SK-N-SH (cell line): ENCODE measurements at regions not wholly inside any gene's neighbourhood (a gene's known extent, or its start where the extent isn't known, plus 50 kb on each side); places are given as distances from the start of the nearest gene placed in this dataset.

Source experiments
- CTCF ChIA-PET: fragments of 300-600, 350-600 bp; formaldehyde crosslinking; extraction: SDS; loops from one replicate; lab custom pipeline; 2021; lab: Yijun Ruan, JAX
- POLR2A ChIA-PET: fragments of 350-600 bp; sonication (Branson Sonifier 250); formaldehyde crosslinking; extraction: SDS; loops from one replicate; lab custom pipeline; 2020; ENCODE audit warnings: antibody characterized with exemption, inconsistent platforms; lab: Yijun Ruan, JAX
- DNase-seq: peaks from one replicate; pipeline ENCODE4 v3.0.0; 2012
- H2AFZ ChIP-seq: fragments of 200-600 bp; sonication (generic); 2 replicates; pipeline ENCODE4 v1.8.1; 2016; ENCODE audit warnings: antibody characterized with exemption, mild to moderate bottlenecking, low read depth
- H3F3A ChIP-seq: fragments of 200-600 bp; sonication (generic); replicated peaks from 2 replicates; pipeline ENCODE3; 2016; ENCODE audit warnings: antibody characterized with exemption, mild to moderate bottlenecking; ENCODE audit not compliant: insufficient read depth
- H3K27ac ChIP-seq, 2 experiments: fragments of 200-500 bp in 1 of 2; fragments of 200-600 bp in 1 of 2; sonication (Bioruptor generic) in 1 of 2; sonication (generic), shearing (Covaris generic) in 1 of 2; 2 replicates each; pipeline versions ENCODE4 v1.5.1 to v1.6.1; 2014 to 2016; ENCODE audit warnings: low read depth in 2 of 2, inconsistent platforms in 1 of 2, low read length in 1 of 2, mild to moderate bottlenecking in 1 of 2, mixed read lengths in 1 of 2
- H3K27me3 ChIP-seq: fragments of 200-600 bp; sonication (generic), shearing (Covaris generic); 2 replicates; pipeline ENCODE4 v1.6.1; 2016; ENCODE audit warnings: mixed run types; ENCODE audit not compliant: insufficient read depth
- H3K36me3 ChIP-seq, 2 experiments: fragments of 200-500 bp in 1 of 2; fragments of 200-600 bp in 1 of 2; sonication (Bioruptor generic) in 1 of 2; sonication (generic) in 1 of 2; replicated peaks in 1 of 2; 2 replicates each; pipeline versions ENCODE3 to v1.5.1; 2014 to 2016; ENCODE audit warnings: low read length in 1 of 2, mild to moderate bottlenecking in 1 of 2; ENCODE audit not compliant: insufficient read depth in 2 of 2, control insufficient read depth in 1 of 2
- H3K4me1 ChIP-seq, 2 experiments: fragments of 200-500 bp in 1 of 2; fragments of 200-600 bp in 1 of 2; sonication (Bioruptor generic) in 1 of 2; sonication (generic), shearing (Covaris generic) in 1 of 2; 2 replicates each; pipeline versions ENCODE4 v1.5.1 to v1.6.1; 2014 to 2016; ENCODE audit warnings: low read depth in 1 of 2, low read length in 1 of 2, mixed run types in 1 of 2; ENCODE audit not compliant: insufficient read depth in 2 of 2, control insufficient read depth in 1 of 2
- H3K4me2 ChIP-seq: fragments of 200-600 bp; sonication (generic), shearing (Covaris generic); 2 replicates; pipeline ENCODE4 v1.6.1; 2017; ENCODE audit warnings: mixed run types
- H3K4me3 ChIP-seq, 2 experiments: fragments of 200-500 bp in 1 of 2; fragments of 200-600 bp in 1 of 2; sonication (Bioruptor generic) in 1 of 2; sonication (generic), shearing (Covaris generic) in 1 of 2; 2 replicates each; pipeline versions ENCODE4 v1.5.1 to v1.8.1; 2014 to 2016; ENCODE audit warnings: low read depth in 2 of 2, inconsistent platforms in 1 of 2, low read length in 1 of 2, mild to moderate bottlenecking in 1 of 2, mixed read lengths in 1 of 2, moderate library complexity in 1 of 2
- H3K79me2 ChIP-seq: fragments of 200-600 bp; sonication (generic); 2 replicates; pipeline ENCODE4 v1.8.1; 2017; ENCODE audit warnings: mild to moderate bottlenecking; ENCODE audit not compliant: insufficient read depth
- H3K9ac ChIP-seq: fragments of 200-600 bp; sonication (generic); 2 replicates; pipeline ENCODE4 v1.6.1; 2017; ENCODE audit warnings: mixed run types
- H3K9me2 ChIP-seq: fragments of 200-600 bp; sonication (generic); 2 replicates; pipeline ENCODE4 v1.6.1; 2017; ENCODE audit warnings: mixed run types
- H3K9me3 ChIP-seq: fragments of 200-600 bp; sonication (generic); 2 replicates; pipeline ENCODE4 v1.6.1; 2017; ENCODE audit warnings: mixed run types, mild to moderate bottlenecking, moderate library complexity
- H4K20me1 ChIP-seq: fragments of 200-600 bp; sonication (generic); 2 replicates; pipeline ENCODE4 v1.6.1; 2017; ENCODE audit warnings: mild to moderate bottlenecking, mixed run types; ENCODE audit not compliant: insufficient read depth
- CHD2 ChIP-seq: fragments of 150-350 bp; IDR thresholded peaks from 2 replicates; pipeline ENCODE4 v1.6.1; 2018; ENCODE audit warnings: low read length; ENCODE audit not compliant: partially characterized antibody
- ELF1 ChIP-seq: IDR thresholded peaks from 2 replicates; pipeline ENCODE4 v1.4.0; 2012
- EP300 ChIP-seq, 2 experiments: IDR thresholded peaks; 2 replicates each; pipeline versions ENCODE4 v1.4.0 to v1.6.1; 2012; ENCODE audit warnings: borderline replicate concordance in 1 of 2, low read depth in 1 of 2, low read length in 1 of 2
- FOSL2 ChIP-seq: IDR thresholded peaks from 2 replicates; pipeline ENCODE4 v1.4.0; 2012; ENCODE audit warnings: low read depth, mild to moderate bottlenecking, moderate library complexity, borderline replicate concordance
- GATA2 ChIP-seq: sonication (generic); formaldehyde crosslinking; IDR thresholded peaks from 2 replicates; pipeline ENCODE4 v1.5.0; 2020; ENCODE audit warnings: mild to moderate bottlenecking, missing genetic modification reagents
- MXI1 ChIP-seq: IDR thresholded peaks from 2 replicates; pipeline ENCODE4 v1.6.1; 2012; ENCODE audit warnings: mild to moderate bottlenecking, low read depth, low read length, improper control_type of control experiment
- NRF1 ChIP-seq: IDR thresholded peaks from 2 replicates; pipeline ENCODE4 v1.6.1; 2012; ENCODE audit warnings: low read depth, mild to moderate bottlenecking, low read length
- POLR2AphosphoS5 ChIP-seq: IDR thresholded peaks from 2 replicates; pipeline ENCODE4 v1.6.1; 2012; ENCODE audit warnings: low read depth, low read length
- RAD21 ChIP-seq: IDR thresholded peaks from 2 replicates; pipeline ENCODE4 v1.6.1; 2012; ENCODE audit warnings: mild to moderate bottlenecking, low read length
- RFX5 ChIP-seq: IDR thresholded peaks from 2 replicates; pipeline ENCODE4 v1.6.1; 2012; ENCODE audit warnings: mild to moderate bottlenecking, improper control_type of control experiment, low read length
- RXRA ChIP-seq: IDR thresholded peaks from 2 replicates; pipeline ENCODE4 v1.4.0; 2012; ENCODE audit warnings: low read depth, mild to moderate bottlenecking, borderline replicate concordance
- SIN3A ChIP-seq: IDR thresholded peaks from 2 replicates; pipeline ENCODE4 v1.6.1; 2012; ENCODE audit warnings: low read depth, mild to moderate bottlenecking, low read length, moderate library complexity, borderline replicate concordance
- TAF1 ChIP-seq: IDR thresholded peaks from 2 replicates; pipeline ENCODE4 v1.6.1; 2012; ENCODE audit warnings: low read depth, mild to moderate bottlenecking, low read length, moderate library complexity, borderline replicate concordance
- TCF12 ChIP-seq: IDR thresholded peaks from 2 replicates; pipeline ENCODE4 v1.4.0; 2012
- whole genome bisulfite sequencing: methylation state at CpG from one replicate; pipeline ENCODE4 v1.1.6; 2017; ENCODE audit warnings: low lambda C conversion rate; 5-methylcytosine and 5-hydroxymethylcytosine counted together
- TF ChIP-seq, protein P1 (sequence below): IDR thresholded peaks from 2 replicates; pipeline ENCODE4 v1.4.0; 2012; ENCODE audit warnings: low read depth, borderline replicate concordance
- TF ChIP-seq, protein P2 (sequence below): IDR thresholded peaks from 2 replicates; pipeline ENCODE4 v1.4.0; 2012; ENCODE audit warnings: low read depth
- TF ChIP-seq, protein P3 (sequence below): IDR thresholded peaks from 2 replicates; pipeline ENCODE4 v1.4.0; 2012; ENCODE audit warnings: low read depth, borderline replicate concordance
- TF ChIP-seq, protein P4 (sequence below): IDR thresholded peaks from 2 replicates; pipeline ENCODE4 v1.6.1; 2012; ENCODE audit warnings: mild to moderate bottlenecking, low read depth, low read length, moderate library complexity
- TF ChIP-seq, protein P5 (sequence below): fragments of 200-600 bp; sonication (generic); IDR thresholded peaks from 2 replicates; pipeline ENCODE4 v1.6.1; 2017; ENCODE audit warnings: antibody characterized with exemption, mild to moderate bottlenecking, moderate library complexity

DNA sequence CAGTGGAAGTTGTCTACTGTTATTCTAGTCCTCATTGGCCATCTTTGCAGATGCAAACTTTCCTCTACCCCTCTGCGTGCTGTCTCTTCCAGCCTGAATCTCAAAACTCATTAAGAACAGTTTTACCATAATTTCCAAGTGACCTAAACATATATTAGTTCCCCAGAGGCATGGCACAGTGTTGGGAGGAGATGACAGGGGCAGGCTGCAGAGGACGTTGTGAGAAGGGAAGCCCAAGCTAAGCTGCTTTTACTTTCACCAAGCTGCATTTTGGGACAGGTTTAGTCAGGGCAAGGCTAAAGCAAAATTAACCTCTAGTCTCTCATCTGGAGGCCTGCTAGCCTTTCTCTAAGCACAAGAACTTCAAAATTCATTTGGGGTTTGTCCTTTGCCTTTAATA lies 318.6 kb upstream of the SATB1 start:
- Histone ChIP-seq H2AFZ (no peak overlapping the region), H3F3A (no peaks in the 10 kb centered on the region), H3K9ac (no peak overlapping the region), H3K27ac (no peak overlapping the region), H3K27me3 (no peaks in the 10 kb centered on the region), H3K4me2 (no peak overlapping the region), H3K79me2 (no peaks in the 10 kb centered on the region), H3K9me3 (no peaks in the 10 kb centered on the region), H3K4me3 (no peak overlapping the region), H3K36me3 (no peaks in the 10 kb centered on the region), H3K9me2 (no peaks in the 10 kb centered on the region), H4K20me1 (no peaks in the 10 kb centered on the region), H3K4me1 (no peaks in the 10 kb centered on the region)
- WGBS = 49% methylated on average over 2 of the region's 2 CpGs
- CTCF ChIA-PET = no interaction called here
- POLR2A ChIA-PET = no interaction called here
- DNase-seq = no peak
- no peak for TF ChIP-seq CHD2
- TF ChIP-seq POLR2AphosphoS5 = no peak
- TF ChIP-seq EP300 (IDR thresholded peaks at IDR 0.05; ENCODE audit: borderline replicate concordance in 1 of 2, low read depth in 1 of 2, low read length in 1 of 2) = no peak
- no peak for TF ChIP-seq MXI1
- TF ChIP-seq, protein P1, sequence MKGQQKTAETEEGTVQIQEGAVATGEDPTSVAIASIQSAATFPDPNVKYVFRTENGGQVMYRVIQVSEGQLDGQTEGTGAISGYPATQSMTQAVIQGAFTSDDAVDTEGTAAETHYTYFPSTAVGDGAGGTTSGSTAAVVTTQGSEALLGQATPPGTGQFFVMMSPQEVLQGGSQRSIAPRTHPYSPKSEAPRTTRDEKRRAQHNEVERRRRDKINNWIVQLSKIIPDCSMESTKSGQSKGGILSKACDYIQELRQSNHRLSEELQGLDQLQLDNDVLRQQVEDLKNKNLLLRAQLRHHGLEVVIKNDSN = no peak
- TF ChIP-seq RXRA = no peak
- TF ChIP-seq SIN3A = no peak
- TF ChIP-seq NRF1 = no peak
- TF ChIP-seq TAF1 = no peak
- no peak for TF ChIP-seq RAD21
- no peak for TF ChIP-seq FOSL2
- TF ChIP-seq ELF1 = no peak
- TF ChIP-seq, protein P2, sequence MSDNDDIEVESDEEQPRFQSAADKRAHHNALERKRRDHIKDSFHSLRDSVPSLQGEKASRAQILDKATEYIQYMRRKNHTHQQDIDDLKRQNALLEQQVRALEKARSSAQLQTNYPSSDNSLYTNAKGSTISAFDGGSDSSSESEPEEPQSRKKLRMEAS = no peak

DNA sequence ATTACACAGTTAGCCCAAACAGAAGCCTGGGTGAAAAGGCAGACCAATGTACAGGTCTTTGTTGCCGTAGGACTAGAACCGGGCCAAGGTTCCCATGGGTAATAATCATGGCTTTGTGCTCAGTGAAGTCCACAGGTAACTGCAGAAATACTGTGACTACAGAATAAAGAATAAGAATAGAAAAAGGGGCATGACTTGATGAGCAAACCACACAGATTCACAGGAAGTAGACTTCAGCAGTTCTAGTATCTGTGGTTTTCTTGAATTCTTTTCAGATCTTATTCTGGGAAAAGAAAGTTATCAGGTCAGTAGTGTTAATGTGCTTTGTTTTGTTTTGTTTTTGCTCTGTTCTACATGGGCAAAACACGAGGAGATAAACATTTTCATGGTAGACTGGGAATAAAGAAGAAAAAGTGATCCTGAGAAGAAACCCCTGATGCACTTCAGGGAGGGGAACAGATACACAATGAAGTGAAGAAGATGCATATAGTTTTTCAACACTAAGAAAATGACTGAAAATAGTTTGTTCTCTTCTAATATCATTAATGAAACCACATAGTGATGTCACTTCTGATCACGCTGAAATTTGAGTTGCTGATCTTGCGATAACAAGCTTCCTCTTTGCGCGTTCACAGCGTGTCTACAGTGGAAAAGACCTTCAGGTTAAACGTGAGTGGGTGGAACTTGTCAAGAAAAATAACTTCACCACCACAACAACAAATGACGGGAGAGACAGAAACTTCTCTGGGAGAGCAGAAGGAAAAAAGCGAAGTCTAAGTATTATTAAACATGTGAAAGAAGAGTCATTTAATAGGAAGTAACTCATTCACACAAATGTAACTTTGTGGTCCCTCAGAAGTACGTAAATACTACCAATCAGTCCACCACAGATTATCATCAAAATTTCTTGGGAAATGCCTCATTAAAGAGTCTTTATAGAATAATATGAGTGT lies 315.8 kb upstream of the SATB1 start:
- H3K27me3 ChIP-seq = no peaks in the 10 kb centered on the region
- H3K4me3 ChIP-seq = no peak overlapping the region
- ChIA-PET POLR2A (no interaction called here), CTCF (interaction anchor here (1.1 to 2.1 kb wide), 2 partner anchors 11 to 17 kb away, joined by 3 to 8 read pairs; no protein-coding TSS in a partner anchor)
- no peak overlapping the region for H3K9ac ChIP-seq
- H3K27ac ChIP-seq = no peak overlapping the region
- H4K20me1 ChIP-seq = no peaks in the 10 kb centered on the region
- H3K9me3 ChIP-seq = no peaks in the 10 kb centered on the region
- H3K9me2 ChIP-seq = no peaks in the 10 kb centered on the region
- no peaks in the 10 kb centered on the region for H3K79me2 ChIP-seq
- H2AFZ ChIP-seq = no peak overlapping the region
- 69% methylated on average over 12 of the region's 12 CpGs for WGBS
- H3F3A ChIP-seq = no peaks in the 10 kb centered on the region
- no peak overlapping the region for H3K4me2 ChIP-seq
- DNase-seq = no peak
- H3K4me1 ChIP-seq = no peaks in the 10 kb centered on the region
- no peaks in the 10 kb centered on the region for H3K36me3 ChIP-seq
- TF ChIP-seq, protein P3, sequence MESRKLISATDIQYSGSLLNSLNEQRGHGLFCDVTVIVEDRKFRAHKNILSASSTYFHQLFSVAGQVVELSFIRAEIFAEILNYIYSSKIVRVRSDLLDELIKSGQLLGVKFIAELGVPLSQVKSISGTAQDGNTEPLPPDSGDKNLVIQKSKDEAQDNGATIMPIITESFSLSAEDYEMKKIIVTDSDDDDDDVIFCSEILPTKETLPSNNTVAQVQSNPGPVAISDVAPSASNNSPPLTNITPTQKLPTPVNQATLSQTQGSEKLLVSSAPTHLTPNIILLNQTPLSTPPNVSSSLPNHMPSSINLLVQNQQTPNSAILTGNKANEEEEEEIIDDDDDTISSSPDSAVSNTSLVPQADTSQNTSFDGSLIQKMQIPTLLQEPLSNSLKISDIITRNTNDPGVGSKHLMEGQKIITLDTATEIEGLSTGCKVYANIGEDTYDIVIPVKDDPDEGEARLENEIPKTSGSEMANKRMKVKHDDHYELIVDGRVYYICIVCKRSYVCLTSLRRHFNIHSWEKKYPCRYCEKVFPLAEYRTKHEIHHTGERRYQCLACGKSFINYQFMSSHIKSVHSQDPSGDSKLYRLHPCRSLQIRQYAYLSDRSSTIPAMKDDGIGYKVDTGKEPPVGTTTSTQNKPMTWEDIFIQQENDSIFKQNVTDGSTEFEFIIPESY = no peak
- TF ChIP-seq TCF12 (no peak), RFX5 (no peak), GATA2 (no peak), NRF1 (no peak)
- TF ChIP-seq, protein P4, sequence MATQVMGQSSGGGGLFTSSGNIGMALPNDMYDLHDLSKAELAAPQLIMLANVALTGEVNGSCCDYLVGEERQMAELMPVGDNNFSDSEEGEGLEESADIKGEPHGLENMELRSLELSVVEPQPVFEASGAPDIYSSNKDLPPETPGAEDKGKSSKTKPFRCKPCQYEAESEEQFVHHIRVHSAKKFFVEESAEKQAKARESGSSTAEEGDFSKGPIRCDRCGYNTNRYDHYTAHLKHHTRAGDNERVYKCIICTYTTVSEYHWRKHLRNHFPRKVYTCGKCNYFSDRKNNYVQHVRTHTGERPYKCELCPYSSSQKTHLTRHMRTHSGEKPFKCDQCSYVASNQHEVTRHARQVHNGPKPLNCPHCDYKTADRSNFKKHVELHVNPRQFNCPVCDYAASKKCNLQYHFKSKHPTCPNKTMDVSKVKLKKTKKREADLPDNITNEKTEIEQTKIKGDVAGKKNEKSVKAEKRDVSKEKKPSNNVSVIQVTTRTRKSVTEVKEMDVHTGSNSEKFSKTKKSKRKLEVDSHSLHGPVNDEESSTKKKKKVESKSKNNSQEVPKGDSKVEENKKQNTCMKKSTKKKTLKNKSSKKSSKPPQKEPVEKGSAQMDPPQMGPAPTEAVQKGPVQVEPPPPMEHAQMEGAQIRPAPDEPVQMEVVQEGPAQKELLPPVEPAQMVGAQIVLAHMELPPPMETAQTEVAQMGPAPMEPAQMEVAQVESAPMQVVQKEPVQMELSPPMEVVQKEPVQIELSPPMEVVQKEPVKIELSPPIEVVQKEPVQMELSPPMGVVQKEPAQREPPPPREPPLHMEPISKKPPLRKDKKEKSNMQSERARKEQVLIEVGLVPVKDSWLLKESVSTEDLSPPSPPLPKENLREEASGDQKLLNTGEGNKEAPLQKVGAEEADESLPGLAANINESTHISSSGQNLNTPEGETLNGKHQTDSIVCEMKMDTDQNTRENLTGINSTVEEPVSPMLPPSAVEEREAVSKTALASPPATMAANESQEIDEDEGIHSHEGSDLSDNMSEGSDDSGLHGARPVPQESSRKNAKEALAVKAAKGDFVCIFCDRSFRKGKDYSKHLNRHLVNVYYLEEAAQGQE = no peak
- TF ChIP-seq, protein P5, sequence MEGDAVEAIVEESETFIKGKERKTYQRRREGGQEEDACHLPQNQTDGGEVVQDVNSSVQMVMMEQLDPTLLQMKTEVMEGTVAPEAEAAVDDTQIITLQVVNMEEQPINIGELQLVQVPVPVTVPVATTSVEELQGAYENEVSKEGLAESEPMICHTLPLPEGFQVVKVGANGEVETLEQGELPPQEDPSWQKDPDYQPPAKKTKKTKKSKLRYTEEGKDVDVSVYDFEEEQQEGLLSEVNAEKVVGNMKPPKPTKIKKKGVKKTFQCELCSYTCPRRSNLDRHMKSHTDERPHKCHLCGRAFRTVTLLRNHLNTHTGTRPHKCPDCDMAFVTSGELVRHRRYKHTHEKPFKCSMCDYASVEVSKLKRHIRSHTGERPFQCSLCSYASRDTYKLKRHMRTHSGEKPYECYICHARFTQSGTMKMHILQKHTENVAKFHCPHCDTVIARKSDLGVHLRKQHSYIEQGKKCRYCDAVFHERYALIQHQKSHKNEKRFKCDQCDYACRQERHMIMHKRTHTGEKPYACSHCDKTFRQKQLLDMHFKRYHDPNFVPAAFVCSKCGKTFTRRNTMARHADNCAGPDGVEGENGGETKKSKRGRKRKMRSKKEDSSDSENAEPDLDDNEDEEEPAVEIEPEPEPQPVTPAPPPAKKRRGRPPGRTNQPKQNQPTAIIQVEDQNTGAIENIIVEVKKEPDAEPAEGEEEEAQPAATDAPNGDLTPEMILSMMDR = no peak
